ENCODE measurements at regions not wholly inside any gene's neighbourhood (a gene's known extent, or its start where the extent isn't known, plus 50 kb on each side); places are given as distances from the start of the nearest gene placed in this dataset.

DNA sequence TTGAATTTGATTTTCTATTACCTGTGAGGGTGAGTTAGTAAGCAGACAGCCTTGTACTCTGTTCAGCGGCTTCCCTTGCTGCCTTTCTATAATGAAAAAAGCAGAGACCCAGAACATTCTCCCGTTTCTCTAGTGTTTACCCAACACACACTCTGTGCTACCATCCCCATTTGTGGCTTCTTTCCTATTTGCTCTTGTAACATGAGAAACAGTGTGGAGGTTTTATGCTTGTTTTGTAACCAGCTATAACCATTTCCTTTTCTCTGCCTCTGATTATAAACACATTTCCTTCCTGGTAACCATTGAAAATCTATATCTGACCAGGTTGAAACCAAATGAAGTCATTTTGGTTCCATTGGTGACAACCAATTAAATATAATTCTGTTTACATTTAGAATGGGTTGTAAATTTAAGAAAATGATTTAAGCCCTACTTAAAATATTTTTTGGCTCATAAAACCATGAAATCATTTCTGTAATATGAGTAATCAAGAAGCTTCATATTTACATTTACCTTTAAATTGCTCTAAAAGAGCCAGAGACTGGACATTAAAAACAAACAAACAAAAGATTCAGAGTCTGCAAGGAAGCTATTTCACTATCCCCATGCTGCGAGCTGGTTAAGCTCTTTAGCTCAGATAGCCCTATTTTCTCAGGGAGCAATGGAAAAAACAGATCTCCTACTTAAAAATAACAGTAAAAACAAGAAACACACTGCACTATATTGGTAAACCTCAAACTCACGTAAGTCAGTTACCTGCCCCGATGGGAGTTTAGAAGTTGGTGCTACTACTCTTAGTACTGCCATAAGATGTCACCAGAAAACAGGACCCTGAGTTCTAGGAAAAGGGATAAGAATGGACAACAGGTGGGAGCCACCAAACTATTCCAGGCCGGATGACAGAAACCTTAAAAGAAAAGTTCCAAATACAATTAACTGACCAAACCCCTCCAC, 206.5 kb upstream of the EEA1 start:
- H3K4me1 ChIP-seq: peaks cover 67% of the 10 kb centered on the region
- H3K27me3 ChIP-seq (replicated peaks; ENCODE audit: control insufficient read depth, insufficient read depth, low read length): no peaks in the 10 kb centered on the region
- H3K36me3 ChIP-seq (ENCODE audit: control insufficient read depth, insufficient read depth, low read length): no peaks in the 10 kb centered on the region
- no peak overlapping the region for H3K4me3 ChIP-seq (ENCODE audit: low read depth, low read length)
- Mint-ChIP-seq H3K27ac (ENCODE audit: unreplicated experiment) (peak overlapping the region; percentile 84), H3K4me3 (ENCODE audit: unreplicated experiment) (no peak overlapping the region), H3K36me3 (ENCODE audit: insufficient read depth, unreplicated experiment) (peaks cover 4% of the 10 kb centered on the region), H3K4me1 (ENCODE audit: low read depth, unreplicated experiment) (peaks cover 65% of the 10 kb centered on the region), H3K27me3 (ENCODE audit: insufficient read depth, unreplicated experiment) (no peaks in the 10 kb centered on the region), H3K9me3 (ENCODE audit: unreplicated experiment) (no peaks in the 10 kb centered on the region)
- no peak for DNase-seq
- H3K9me3 ChIP-seq: no peaks in the 10 kb centered on the region
- POLR2A ChIA-PET: no interaction called here
- no TSS peak for BruUV-seq (replicated peaks)
- intact Hi-C loops (cut with micrococcal nuclease; ENCODE audit: unreplicated experiment): no loop called here
- CTCF ChIA-PET: no interaction called here
- no peak for TF ChIP-seq CTCF (IDR thresholded peaks at IDR 0.05; ENCODE audit: insufficient read depth in 1 of 2, low read depth in 1 of 2, low read length in 1 of 2, severe bottlenecking in 1 of 2, unreplicated experiment in 1 of 2)

DNA sequence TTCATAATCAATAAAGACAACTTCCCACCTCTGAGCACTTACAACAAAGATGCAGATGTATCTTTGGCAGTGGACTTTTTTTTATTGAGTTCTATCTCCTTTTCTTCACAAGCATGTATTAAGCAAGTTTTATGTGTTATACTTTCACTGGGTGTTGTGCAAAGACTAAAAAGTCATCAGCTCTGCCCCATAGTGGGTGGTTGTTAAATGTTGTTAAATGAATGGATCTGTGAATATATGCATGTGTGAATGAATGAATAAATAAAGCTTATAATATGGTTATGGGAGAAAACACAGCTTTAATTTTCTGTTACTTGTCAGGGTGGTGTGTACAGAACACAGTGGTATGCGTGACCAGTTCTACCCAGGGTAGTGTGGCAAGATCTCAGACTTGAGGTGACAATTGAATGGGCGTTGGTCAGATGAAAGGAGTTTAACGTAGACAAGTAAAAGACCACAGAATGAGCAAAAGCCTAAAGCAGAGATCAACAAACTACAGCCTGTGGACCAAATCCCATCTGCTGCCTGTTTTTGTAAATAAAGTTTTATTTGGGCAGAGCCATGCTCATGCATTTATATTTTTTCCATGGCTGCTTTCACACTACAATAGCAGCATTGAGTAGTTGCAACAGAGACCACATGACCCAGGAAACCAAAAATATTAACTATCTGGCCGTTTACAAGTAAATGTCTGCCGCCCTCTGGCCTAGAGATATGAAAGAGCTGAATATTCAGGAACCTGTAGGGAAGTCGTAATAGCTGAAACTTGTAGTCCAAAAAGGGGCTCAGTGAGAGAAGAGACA, 207.4 kb upstream of the EEA1 start:
- Mint-ChIP-seq H3K4me3 (ENCODE audit: unreplicated experiment) (no peak overlapping the region), H3K4me1 (ENCODE audit: low read depth, unreplicated experiment) (peaks cover 65% of the 10 kb centered on the region), H3K27me3 (ENCODE audit: insufficient read depth, unreplicated experiment) (no peaks in the 10 kb centered on the region), H3K36me3 (ENCODE audit: insufficient read depth, unreplicated experiment) (peaks cover 4% of the 10 kb centered on the region), H3K9me3 (ENCODE audit: unreplicated experiment) (no peaks in the 10 kb centered on the region), H3K27ac (ENCODE audit: unreplicated experiment) (peak overlapping the region; percentile 11)
- TF ChIP-seq CTCF (IDR thresholded peaks at IDR 0.05; ENCODE audit: insufficient read depth in 1 of 2, low read depth in 1 of 2, low read length in 1 of 2, severe bottlenecking in 1 of 2, unreplicated experiment in 1 of 2): no peak
- POLR2A ChIA-PET: interaction anchor here (0.6 kb wide), 2 partner anchors 84 to 131 kb away, joined by 3 to 4 read pairs; no protein-coding TSS in a partner anchor
- Histone ChIP-seq H3K4me3 (ENCODE audit: low read depth, low read length) (no peak overlapping the region), H3K27me3 (replicated peaks; ENCODE audit: control insufficient read depth, insufficient read depth, low read length) (no peaks in the 10 kb centered on the region), H3K36me3 (ENCODE audit: control insufficient read depth, insufficient read depth, low read length) (no peaks in the 10 kb centered on the region; the same call in 1 of the 2 replicates), H3K4me1 (peaks cover 67% of the 10 kb centered on the region), H3K9me3 (no peaks in the 10 kb centered on the region)
- DNase-seq: no peak
- no TSS peak for BruUV-seq (replicated peaks)
- intact Hi-C loops (cut with micrococcal nuclease; ENCODE audit: unreplicated experiment): no loop called here
- CTCF ChIA-PET: interaction anchor here (0.6 kb wide), 1 partner anchor 88 kb away, joined by 3 read pairs; no protein-coding TSS in a partner anchor

Data from Caco-2 (cell line).